ENCODE measurements at regions not wholly inside any gene's neighbourhood (a gene's known extent, or its start where the extent isn't known, plus 50 kb on each side); places are given as distances from the start of the nearest gene placed in this dataset.

GRCh38 chr2:19744456-19745199, 157.2 kb downstream of the TTC32 start:
- ATAC-seq (no peak), DNase-seq (no peak)
- Histone ChIP-seq H3K4me3 (no peak overlapping the region), H3K27me3 (no peaks in the 10 kb centered on the region), H3K27ac (no peak overlapping the region), H3K4me1 (peaks cover 0 to 8% (median 6%) of the 10 kb centered on the region in 9 donors), H3K9me3 (peaks cover 0 to 6% (median 0%) of the 10 kb centered on the region in 11 donors), H3K36me3 (no peaks in the 10 kb centered on the region)
- intact Hi-C loops (cut with DNase I), result loop anchor here in 1 of 10 donors (10.0 kb wide), 1 partner anchor 390 kb away; the partner anchor contains the start of gene OSR1
- TF ChIP-seq CTCF (IDR thresholded peaks at IDR 0.05), result no peak
- 96 to 97% methylated on average over 8 of the region's 8 CpGs for WGBS, 2 donors

GRCh38 chr2:19743641-19744040, 158.1 kb downstream of the TTC32 start:
- no peak for DNase-seq
- Histone ChIP-seq H3K4me1 (peaks cover 0 to 12% (median 6%) of the 10 kb centered on the region in 9 donors), H3K27ac (no peak overlapping the region), H3K4me3 (no peak overlapping the region), H3K9me3 (peaks cover 0 to 6% (median 0%) of the 10 kb centered on the region in 11 donors), H3K27me3 (no peaks in the 10 kb centered on the region), H3K36me3 (no peaks in the 10 kb centered on the region)
- 98 to 100% methylated on average over 5 of the region's 5 CpGs for WGBS, 2 donors
- no peak for ATAC-seq
- TF ChIP-seq CTCF (IDR thresholded peaks at IDR 0.05), result no peak
- intact Hi-C loops (cut with DNase I), result loop anchor here in 1 of 10 donors (10.0 kb wide), 1 partner anchor 389 kb away; the partner anchor contains the start of gene OSR1

GRCh38 chr2:19742872-19743271, 158.9 kb downstream of the TTC32 start:
- Histone ChIP-seq H3K27ac (no peak overlapping the region), H3K36me3 (no peaks in the 10 kb centered on the region), H3K4me1 (peaks cover 0 to 18% (median 6%) of the 10 kb centered on the region in 9 donors), H3K4me3 (no peak overlapping the region), H3K27me3 (no peaks in the 10 kb centered on the region), H3K9me3 (peaks cover 0 to 6% (median 0%) of the 10 kb centered on the region in 11 donors)
- ATAC-seq (no peak), DNase-seq (no peak)
- intact Hi-C loops (cut with DNase I), result loop anchor here in 1 of 10 donors (10.0 kb wide), 1 partner anchor 388 kb away; the partner anchor contains the start of gene OSR1
- TF ChIP-seq CTCF (IDR thresholded peaks at IDR 0.05), result no peak
- WGBS, 2 donors, result 93 to 95% methylated on average over 2 of the region's 2 CpGs

DNA sequence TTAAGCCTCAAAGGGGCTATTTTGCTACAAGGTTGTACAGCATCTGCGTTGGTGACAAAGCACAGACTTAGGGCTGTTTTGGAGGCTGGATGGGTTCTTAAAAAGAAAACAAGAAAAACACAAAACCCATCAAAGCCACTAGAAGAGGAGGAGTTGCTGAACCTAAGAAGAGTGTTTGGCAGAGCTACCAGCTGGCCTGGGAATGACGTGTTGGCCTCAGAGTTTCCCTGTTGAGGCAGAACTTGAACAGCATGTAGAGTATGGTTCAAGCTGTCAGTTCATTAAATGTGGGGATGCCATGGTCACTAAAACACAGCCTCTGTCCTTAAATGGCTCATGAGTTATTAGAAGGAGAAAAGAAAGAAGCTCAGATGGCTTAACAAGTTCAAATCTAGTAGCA, 162.5 kb downstream of the TTC32 start:
- Histone ChIP-seq H3K36me3 (no peaks in the 10 kb centered on the region), H3K4me1 (peaks cover 0 to 10% (median 0%) of the 10 kb centered on the region in 9 donors), H3K27me3 (no peaks in the 10 kb centered on the region), H3K9me3 (peaks cover 0 to 6% (median 0%) of the 10 kb centered on the region in 11 donors), H3K27ac (no peak overlapping the region), H3K4me3 (no peak overlapping the region)
- peak in 4 of 8 donors; percentile 15 to 36 (median 34) for ATAC-seq
- TF ChIP-seq CTCF (IDR thresholded peaks at IDR 0.05), result no peak
- WGBS, 2 donors, result 70 to 76% methylated on average over 2 of the region's 2 CpGs
- DNase-seq, result no peak
- intact Hi-C loops (cut with DNase I), result no loop called here
